ENCODE measurements at regions not wholly inside any gene's neighbourhood (a gene's known extent, or its start where the extent isn't known, plus 50 kb on each side); places are given as distances from the start of the nearest gene placed in this dataset.

DNA sequence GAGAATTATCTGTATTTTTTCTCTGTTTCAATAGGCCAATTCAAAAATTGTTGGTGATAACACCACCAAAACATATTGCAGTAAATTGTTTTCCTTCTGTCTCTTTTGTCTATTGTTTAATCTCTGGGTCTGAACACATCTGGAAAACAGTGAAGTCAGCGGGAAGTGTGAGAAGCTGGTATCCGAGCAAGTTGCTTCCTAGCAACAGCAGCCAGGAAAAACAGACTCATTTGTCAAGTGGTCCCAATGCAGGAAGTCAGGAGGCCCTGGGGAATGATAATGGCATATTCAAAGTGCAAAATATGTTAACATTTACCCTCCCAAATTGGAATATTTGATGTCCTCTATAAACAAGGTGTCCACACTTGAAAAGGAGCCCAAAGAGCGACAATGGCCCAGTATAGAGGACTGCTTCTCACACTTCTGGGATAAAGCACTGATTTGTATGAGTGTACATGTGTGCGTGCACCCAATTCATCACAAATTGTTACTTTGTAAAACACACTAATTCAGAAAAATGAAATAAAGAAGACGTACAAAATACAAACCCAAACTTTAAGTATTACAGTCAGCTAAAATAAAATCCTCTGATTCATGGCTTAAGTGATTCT is 515.0 kb downstream of the TBC1D4 start:
- no peak for DNase-seq (ENCODE audit: low read depth)

DNA sequence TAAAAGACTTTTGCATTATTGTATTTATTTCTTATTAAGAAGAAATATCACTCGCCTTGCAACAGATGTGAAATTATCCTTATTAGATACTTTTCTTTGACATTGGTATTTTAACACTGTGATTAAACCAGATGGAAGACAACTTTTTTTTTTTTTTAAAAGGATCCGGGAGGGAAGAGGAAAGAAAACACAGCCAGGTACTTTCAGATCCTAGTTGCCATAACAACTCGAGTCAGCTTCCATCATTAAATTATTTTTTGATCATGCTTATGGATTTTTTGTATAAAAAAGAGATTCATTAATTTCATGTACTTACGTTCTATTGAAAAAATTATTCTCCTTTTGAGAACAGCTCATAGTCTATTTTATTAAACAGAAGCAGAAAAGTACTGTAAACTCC is 515.7 kb downstream of the TBC1D4 start:
- no peak for DNase-seq (ENCODE audit: low read depth)

DNA sequence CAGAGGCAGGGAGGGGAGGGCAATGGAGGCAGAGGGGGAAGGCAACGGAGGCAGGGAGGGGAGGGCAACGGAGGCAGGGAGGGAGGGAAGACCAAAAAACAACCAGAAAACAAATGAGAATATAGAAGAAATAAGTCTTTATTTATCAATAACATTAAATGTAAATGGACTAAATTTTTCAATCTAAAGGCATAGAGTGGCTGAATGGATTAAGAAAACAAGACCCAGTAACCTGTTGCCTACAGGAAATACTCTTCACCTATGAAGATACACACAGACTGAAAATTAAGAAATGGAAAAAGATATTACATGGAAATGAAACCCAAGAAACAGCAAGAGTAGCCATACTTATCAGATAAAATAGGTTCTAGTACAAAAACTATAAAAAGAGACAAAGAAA is 536.3 kb downstream of the TBC1D4 start:
- DNase-seq (ENCODE audit: low read depth), result no peak

DNA sequence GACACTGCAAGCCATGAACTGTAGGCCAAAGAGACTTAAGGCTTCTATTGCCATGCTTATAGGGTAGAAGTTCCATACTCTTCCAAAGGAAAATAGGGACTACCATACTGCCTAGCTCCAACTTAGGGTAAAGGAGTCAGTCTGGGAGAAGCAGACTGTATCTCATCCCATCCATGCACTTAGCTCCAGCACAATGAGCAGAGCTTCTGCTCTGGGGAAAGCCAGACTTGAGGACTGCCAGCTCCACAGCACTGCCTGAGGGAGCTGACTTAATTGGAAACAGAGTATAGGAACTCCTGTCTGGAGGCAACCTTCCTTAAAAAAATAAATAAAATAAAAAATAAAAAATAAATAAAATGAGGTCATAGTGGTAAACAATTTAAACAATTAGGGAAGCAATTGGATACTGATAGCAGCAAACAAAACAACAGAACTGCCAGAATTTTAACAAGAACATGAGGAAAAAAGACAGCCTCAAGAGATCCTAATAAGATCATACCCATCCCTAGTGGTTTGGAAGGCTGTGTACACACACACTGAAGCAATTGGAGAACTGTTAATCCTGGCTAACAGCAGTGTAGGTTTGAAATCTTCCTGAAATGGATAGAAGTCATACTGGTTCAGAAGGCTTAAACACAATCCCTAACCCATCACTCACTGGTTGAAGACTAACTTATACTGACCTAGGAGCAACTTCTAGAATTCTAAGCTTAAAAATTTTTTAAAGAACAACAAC is 550.1 kb downstream of the TBC1D4 start:
- DNase-seq (ENCODE audit: low read depth), result no peak

DNA sequence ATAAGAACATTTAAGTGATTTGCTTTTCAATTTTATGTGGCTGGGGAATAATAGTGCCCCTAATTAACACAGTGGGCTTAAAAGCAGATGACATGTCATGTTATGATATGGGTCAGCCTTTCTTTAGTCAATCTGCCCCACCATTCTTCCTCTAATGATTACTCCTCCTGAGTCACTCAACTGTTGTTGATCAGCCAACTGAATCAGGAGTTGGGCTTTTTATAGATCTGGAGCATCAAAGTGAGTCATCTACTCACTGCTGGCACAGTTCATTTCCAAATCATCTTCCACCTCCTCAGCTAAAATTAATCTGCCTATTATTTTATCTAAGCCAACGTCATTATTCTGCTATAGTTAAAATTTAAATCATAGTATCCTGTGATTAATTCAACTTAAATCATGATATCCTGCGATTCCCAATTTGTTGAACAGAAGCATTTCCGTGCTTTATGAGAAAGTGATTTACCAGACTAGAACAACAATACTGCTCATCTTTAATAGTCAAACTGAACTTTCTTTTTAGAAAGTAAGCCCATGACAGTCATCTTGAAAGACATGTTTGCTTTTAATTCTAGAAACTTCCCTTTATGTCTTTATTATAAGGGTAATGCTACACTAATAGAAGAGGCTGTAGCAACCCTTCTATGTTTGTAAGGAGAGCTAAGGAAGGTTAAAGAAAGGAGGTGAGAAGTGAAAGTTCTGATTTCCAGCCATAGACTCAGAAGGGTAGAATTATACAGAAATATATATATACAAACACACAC is 551.4 kb downstream of the TBC1D4 start:
- DNase-seq (ENCODE audit: low read depth), result no peak

DNA sequence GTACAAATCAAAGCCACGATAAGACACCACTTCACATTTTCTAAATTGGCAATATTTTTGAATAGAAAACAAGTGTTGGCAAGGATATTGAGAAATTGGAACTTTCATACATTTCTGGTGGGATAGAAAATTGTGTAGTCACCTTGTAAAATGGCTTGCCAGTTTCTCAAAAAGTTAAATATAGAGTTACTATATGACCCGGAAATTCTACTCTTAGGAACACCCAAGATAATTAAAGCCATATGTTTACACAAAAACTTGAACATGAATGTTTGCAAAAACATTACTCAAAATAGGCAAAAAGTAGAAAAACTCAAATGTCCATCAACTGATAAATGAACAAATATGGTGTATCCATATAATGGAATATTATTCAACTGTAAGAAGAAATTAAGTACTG is 552.5 kb downstream of the TBC1D4 start:
- no peak for DNase-seq (ENCODE audit: low read depth)

DNA sequence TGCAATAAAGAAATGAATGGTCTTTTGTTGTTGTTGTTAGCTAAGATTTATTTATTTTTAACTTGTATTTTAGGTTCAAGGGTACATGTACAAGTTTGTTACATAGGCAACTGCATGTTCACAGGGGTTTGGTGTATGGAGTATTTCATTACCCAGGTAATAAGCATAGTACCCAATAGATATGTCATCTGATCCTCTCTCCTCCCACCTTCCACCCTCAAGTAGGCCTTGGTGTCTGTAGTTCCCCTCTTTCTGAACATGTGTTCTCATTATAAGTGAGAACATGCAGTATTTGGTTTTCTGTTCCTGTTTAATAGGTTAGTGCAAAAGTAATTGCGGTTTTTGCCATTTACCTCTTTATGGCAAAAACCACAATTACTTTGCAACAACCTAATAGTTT is 554.1 kb downstream of the TBC1D4 start:
- DNase-seq (ENCODE audit: low read depth), result no peak

DNA sequence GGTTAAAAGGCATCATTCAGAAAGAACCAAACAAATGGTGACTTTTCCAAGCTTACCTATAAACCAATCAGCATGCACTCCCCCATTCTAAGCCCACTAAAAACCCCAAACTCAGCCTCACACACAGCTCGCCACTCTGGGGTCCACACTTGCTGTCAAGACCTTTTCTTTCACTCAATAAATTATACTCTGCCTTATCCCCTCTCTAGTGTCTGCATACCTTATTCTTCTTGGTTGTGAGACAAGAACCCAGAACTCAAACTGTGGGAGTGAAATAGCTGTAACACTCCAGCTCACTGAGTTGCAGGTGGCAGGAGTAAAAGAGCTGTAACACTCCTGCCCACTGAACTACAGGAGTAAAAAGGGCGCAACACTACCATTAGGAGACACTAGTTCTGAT is 559.0 kb downstream of the TBC1D4 start:
- DNase-seq (ENCODE audit: low read depth), result no peak

DNA sequence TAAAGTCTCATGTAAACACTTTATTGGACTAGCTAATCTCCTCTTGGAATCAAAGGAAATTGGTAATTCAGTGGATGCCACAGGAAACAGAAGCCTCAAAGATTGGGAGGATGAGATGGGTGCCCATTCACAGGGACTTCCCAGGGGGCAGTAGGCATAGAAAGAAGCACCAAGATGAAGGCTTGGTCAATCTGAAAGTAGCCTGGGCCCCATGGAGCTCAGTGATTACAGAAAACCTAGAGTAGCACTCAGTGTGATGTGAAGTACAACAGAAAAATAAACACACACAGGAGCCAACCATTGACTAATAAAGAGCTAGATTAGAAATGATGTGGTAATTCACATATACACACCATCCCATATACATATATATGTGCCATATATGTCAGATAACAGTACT is 560.6 kb downstream of the TBC1D4 start:
- no peak for DNase-seq (ENCODE audit: low read depth)

DNA sequence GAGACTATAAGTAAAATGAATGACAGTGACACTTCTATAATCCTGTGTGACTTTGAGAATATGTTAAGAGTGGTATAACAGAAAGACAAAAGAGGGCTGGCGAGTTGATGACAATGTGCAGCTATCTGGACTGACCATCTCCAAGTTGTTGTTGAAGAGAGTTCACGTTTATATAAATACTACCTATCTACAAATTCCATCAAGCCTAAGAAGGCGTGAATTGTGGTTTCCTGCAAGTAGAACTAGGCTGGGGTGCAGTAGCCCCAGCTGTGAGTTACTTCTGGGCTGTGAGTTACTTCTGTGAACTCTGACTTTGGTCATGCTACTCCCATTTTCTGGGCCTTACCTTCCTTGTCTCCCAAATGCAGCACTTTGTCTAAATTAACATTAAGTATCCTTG is 561.0 kb downstream of the TBC1D4 start:
- DNase-seq (ENCODE audit: low read depth), result no peak

DNA sequence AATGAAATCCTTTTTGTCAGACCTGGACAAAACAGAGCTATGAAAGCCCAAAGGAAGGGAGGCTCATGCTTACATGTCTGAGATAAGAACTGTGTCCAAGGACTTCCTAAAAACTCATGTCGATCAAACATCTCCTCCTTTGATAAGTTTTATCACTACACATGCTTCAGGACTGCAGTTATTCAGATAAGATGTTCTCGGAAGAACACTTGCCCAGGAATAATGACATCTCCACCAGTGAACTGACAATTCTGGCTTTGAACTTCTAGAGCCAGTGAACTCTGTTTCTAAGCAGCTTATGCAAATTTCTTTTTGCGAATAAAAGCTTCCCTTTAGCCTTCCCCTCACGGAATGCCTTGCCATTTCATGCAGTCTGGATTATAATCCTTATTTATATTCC is 561.6 kb downstream of the TBC1D4 start:
- DNase-seq (ENCODE audit: low read depth), result no peak

DNA sequence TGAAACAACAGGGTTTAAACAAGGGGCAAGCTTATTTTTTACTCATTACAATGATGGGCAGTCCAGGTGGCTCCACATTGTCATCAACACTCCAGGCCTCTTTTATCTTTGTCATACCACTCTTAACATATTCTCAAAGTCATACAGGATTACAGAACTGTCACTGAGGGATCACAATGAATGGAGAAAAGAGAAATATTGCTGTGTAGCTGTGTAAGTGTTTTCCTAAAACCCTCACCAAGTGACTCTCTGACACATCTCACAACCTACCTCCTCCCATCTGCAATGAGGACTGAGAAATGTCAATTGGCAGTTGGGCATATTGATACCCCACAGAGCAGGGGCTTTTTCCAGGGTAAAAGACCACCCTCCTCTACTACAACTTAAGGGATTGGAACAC is 562.1 kb downstream of the TBC1D4 start:
- DNase-seq (ENCODE audit: low read depth), result no peak

DNA sequence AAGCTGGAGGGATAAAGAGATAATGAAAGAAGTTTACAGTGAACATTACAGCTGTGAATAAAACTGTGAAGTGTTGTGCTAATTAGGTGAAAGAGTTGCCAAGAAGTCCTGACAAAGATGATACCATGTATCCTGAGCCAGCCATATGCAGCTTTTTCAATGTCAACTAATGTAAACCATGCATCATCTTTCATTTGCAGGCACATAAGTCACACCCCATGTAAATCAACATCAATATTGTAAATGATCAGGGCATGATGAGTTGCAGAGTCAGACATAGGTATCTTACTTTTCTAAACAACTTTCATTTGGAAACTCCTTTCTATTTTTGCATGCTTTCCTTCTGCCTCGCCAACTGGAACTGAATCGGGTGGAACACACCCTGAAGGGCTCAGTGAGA is 569.1 kb downstream of the TBC1D4 start:
- DNase-seq (ENCODE audit: low read depth), result no peak

DNA sequence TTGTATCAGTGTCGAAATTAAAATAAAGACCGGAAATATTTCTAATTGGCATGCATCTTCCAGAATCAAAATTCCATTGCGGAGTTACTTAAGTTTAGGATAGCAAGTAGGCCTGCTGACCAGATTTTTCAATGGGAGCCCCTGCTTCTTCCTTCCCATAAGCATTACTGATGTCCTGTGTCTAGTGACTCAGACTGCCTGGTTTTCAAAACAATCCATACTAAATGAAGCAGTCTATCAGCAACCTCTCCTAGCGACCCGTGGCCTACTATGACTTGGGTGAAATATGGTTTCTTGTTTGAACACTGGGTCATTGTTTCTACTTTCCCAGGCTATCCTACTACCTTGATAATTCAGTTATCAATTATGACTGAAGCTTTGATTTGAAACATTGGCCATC is 571.6 kb downstream of the TBC1D4 start:
- no peak for DNase-seq (ENCODE audit: low read depth)

DNA sequence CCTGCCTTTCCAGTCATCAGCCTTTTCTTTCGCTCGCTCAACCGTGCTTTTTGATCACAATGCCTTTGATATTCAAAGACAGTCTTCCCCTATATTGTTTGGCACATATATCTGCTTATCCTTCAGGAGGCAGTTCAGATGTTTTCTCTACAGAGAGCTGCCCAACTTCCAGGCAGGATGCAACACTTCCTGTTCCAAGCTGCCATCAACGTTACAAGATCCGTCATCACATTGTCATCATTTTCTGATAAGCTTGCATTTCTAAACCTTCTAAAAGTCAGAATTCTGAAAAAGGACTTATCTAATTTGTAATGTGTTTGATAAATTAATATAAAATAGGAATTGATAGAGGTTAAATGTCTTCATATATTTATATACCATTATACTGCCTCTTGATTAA is 574.2 kb downstream of the TBC1D4 start:
- DNase-seq (ENCODE audit: low read depth), result no peak

DNA sequence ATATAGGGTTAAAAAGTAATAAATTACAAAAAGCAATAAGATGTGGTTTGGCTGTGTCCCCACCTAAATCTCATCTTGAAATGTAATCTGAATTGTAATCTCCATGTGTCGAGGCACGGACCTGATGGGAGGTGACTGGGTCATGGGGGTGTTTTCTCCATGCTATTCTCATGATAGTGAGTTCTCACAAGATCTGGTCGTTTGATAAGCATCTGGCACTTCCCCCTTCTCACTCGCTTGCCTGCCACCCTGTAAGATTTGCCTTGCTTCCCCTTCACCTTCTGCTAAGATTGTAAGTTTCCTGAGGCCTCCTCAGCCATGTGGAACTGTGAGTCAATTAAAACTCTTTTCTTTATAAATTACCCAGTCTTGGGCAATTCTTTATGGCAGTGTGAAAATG is 577.4 kb downstream of the TBC1D4 start:
- no peak for DNase-seq (ENCODE audit: low read depth)

DNA sequence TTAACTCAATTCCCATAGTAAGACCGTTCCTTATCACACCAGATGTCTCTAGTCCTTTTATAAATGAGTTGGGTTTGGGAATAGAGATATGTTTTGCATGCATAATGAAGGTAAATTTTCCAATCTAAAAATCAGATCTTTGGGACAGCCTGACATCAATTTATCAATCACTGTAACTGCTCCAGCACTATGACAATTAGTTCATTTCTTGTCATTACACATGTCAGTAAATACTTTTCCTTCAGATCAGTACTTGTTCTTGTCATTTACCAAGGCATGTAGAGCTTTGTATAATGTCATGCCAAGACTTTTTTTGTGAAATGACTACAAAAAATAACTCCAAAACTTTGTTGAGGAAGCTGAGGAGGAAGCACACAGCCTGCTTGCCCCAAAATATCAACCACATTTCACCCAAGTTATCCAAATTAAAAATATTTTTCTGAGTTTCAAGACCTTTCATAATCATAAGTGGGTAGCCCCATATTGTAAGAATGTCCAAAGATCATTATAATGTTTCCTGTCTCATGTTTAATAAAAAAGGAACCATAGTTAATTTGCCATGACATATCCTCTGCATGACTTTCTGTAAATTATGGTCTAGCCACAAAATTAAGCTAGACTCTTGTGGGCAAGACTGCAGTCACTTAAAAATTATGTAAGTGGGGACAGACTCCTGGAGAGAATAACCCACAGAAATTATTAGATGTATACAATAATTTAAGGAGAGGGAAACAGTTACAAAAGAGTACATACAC is 586.8 kb downstream of the TBC1D4 start:
- DNase-seq (ENCODE audit: low read depth), result no peak

DNA sequence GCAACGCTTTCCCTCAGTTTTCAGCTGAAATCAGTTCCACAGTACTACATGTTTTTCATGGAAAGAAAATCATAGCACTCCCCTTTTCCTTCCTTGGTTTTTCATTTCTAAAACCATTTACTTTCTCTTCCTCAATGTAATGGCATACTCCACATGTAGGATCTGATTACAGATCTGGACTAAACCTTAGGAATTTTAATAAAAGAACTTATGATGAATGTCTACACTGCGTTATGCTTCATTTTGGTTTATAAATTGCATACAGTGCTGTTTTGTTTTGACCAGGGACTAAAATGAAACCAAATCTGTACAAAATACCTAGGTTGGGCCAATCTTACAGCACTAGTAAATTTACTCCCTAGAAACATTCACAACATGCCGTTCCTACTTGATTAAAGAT is 589.9 kb downstream of the TBC1D4 start:
- no peak for DNase-seq (ENCODE audit: low read depth)

DNA sequence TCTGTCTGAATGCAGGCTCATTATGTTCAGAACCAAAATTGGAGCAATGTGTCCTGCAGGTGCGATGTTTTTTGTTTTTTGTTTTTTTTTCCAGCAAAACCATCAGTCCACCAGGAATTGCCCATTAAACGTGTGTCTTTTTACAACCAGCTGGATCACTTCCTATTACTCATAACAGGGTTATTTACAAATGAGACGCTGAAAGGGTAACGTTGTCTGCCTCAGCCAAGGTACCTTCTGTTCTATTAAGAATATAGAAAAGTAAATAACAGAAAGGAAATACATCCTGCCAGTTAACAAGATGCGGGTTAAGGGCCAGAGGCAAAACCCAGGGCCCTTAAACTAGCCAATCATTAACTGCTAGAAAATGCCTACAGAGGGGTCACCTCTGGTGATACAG is 590.4 kb downstream of the TBC1D4 start:
- no peak for DNase-seq (ENCODE audit: low read depth)

DNA sequence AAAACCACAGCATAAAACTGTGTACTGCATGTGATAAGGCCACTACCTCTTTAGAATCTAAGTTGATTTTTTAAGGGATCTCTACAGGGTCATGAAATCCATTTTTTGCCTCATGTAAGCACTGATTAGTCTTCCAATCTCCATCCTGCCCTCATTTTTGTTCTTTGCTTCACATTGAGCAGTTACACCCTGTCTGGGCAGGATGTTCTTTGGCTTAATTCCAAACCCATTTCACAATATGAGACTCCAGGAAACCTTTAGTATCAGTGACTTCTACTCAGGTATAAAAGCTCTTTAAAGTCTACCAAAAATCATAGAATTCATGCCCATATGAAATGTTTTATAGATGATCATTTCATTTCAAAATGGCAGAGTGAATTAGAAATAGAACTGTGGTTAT is 592.6 kb downstream of the TBC1D4 start:
- no peak for DNase-seq (ENCODE audit: low read depth)

DNA sequence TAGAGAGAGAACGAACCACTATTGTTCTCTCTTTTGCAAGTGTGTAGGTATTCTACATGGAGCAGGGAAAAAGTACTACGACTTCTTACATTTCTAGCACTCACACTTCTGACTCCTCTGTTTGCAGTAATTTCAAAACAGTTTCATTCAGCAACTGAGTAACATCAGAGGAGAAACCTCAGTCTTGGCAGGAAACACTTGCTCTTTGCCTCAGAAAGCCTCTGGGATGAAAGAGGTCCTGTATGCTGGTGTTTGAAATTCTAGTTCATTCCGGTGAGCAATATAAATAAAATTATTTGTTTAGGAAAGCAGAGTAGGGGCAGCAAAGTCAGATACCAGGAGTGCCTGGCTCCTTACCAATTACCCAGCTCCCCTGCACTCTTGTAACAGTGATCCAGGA is 595.5 kb downstream of the TBC1D4 start:
- no peak for DNase-seq (ENCODE audit: low read depth)

DNA sequence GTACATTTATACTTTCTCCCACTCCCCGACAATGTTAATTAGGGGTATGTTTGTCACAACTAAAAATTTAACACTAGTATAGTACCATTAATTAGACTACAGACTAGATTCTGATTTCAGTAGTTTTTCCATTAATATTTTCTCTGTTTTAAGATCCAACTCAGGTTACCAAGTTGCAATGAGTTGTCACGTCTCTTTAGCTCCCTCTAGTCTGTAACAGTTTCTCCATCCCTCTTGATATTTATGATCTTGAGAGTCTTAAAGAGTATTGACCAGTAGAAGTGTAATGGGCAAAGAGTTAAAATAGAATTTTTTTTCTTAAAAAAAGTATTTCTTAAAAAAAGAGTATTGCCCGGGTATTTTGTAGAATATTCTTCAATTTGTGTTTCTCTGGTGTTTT is 598.1 kb downstream of the TBC1D4 start:
- DNase-seq (ENCODE audit: low read depth), result no peak
